ENCODE measurements at regions not wholly inside any gene's neighbourhood (a gene's known extent, or its start where the extent isn't known, plus 50 kb on each side); places are given as distances from the start of the nearest gene placed in this dataset.

DNA sequence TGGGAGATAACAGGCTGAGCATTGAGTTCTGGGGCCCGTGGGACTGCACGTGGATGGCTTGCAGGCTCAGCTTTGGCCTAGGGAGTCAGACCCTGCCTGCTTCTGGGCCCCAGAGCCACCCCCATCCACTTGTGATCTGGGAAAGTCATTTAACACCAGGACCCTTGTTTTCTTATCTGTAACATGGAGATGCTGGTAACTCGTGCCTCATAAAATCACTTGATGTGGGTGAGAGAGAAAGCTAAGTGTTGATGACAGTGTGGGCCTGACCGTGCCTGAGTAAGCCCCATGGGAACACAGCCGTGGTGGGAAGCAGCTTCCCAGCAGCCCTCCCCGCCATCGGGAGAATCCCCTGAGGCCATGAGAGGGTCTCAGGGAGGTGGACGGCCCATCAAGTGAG, 378.1 kb downstream of the GABRB3 start:
- intact Hi-C loops (cut with micrococcal nuclease), result no loop called here
- POLR2A ChIA-PET, result no interaction called here

More for the DNA sequence above, 378.1 kb downstream of the GABRB3 start:
- CTCF ChIA-PET, result no interaction called here
- Histone ChIP-seq H3K27me3 (ENCODE audit: insufficient read depth, low read length) (no peaks in the 10 kb centered on the region), H2AFZ (ENCODE audit: low read depth, low read length, poor library complexity, severe bottlenecking) (no peak overlapping the region), H3K9me2 (ENCODE audit: insufficient read depth) (no peaks in the 10 kb centered on the region), H3K27ac (ENCODE audit: low read depth, low read length) (no peak overlapping the region), H3K9ac (ENCODE audit: low read length) (no peak overlapping the region), H3K4me1 (ENCODE audit: control insufficient read depth in 1 of 2, insufficient read depth in 2 of 2, low read length in 2 of 2) (no peaks in the 10 kb centered on the region), H3K36me3 (ENCODE audit: control insufficient read depth in 1 of 2, insufficient read depth in 2 of 2, low read length in 2 of 2) (no peaks in the 10 kb centered on the region), H3K79me2 (ENCODE audit: insufficient read depth, low read length) (no peaks in the 10 kb centered on the region), H3K4me2 (ENCODE audit: low read length) (no peak overlapping the region), H3K9me3 (ENCODE audit: control insufficient read depth in 1 of 2, insufficient read depth in 1 of 2, low read depth in 1 of 2, low read length in 2 of 2) (peaks cover 5 to 34% of the 10 kb centered on the region in 2 experiments; a peak in 2 of 4 replicates), H4K20me1 (ENCODE audit: insufficient read depth) (no peaks in the 10 kb centered on the region), H3K4me3 (replicated peaks in 1 of 2; ENCODE audit: low read depth in 1 of 2, low read length in 2 of 2) (no peak overlapping the region)
- BruUV-seq (replicated peaks), result no TSS peak
- ATAC-seq (no peak), DNase-seq (ENCODE audit: low read depth, low spot score) (no peak)
- TF ChIP-seq POLR2AphosphoS5 (IDR thresholded peaks at IDR 0.05; ENCODE audit: low read depth, low read length), result no peak
- TF ChIP-seq EGR1 (IDR thresholded peaks at IDR 0.05; ENCODE audit: low read depth), result no peak
- no peak for TF ChIP-seq SIN3A (IDR thresholded peaks at IDR 0.05; ENCODE audit: low read depth)
- TF ChIP-seq SRF (IDR thresholded peaks at IDR 0.05; ENCODE audit: low read depth), result no peak
- TF ChIP-seq, protein P1, sequence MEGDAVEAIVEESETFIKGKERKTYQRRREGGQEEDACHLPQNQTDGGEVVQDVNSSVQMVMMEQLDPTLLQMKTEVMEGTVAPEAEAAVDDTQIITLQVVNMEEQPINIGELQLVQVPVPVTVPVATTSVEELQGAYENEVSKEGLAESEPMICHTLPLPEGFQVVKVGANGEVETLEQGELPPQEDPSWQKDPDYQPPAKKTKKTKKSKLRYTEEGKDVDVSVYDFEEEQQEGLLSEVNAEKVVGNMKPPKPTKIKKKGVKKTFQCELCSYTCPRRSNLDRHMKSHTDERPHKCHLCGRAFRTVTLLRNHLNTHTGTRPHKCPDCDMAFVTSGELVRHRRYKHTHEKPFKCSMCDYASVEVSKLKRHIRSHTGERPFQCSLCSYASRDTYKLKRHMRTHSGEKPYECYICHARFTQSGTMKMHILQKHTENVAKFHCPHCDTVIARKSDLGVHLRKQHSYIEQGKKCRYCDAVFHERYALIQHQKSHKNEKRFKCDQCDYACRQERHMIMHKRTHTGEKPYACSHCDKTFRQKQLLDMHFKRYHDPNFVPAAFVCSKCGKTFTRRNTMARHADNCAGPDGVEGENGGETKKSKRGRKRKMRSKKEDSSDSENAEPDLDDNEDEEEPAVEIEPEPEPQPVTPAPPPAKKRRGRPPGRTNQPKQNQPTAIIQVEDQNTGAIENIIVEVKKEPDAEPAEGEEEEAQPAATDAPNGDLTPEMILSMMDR (IDR thresholded peaks at IDR 0.05 in 2 of 3, conservative IDR thresholded peaks at IDR 0.05 in 1 of 3; ENCODE audit: borderline replicate concordance in 1 of 3, insufficient read depth in 1 of 3, low read depth in 2 of 3, low read length in 2 of 3), result no peak
- no peak for TF ChIP-seq CEBPB (IDR thresholded peaks at IDR 0.05; ENCODE audit: low read depth)
- TF ChIP-seq, protein P2, sequence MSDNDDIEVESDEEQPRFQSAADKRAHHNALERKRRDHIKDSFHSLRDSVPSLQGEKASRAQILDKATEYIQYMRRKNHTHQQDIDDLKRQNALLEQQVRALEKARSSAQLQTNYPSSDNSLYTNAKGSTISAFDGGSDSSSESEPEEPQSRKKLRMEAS (IDR thresholded peaks at IDR 0.05), result no peak
- no peak for TF ChIP-seq CBX3 (IDR thresholded peaks at IDR 0.05; ENCODE audit: low read depth)
- TF ChIP-seq, protein P3, sequence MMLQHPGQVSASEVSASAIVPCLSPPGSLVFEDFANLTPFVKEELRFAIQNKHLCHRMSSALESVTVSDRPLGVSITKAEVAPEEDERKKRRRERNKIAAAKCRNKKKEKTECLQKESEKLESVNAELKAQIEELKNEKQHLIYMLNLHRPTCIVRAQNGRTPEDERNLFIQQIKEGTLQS (IDR thresholded peaks at IDR 0.05), result no peak
- no peak for TF ChIP-seq TCF7L2 (IDR thresholded peaks at IDR 0.05; ENCODE audit: borderline replicate concordance, extremely low read depth, insufficient read depth, insufficient read length)
- TF ChIP-seq ZFX (IDR thresholded peaks at IDR 0.05), result no peak
- no peak for TF ChIP-seq EZH2 (IDR thresholded peaks at IDR 0.05)
- TF ChIP-seq RAD21 (IDR thresholded peaks at IDR 0.05; ENCODE audit: low read depth), result no peak
- TF ChIP-seq, protein P4, sequence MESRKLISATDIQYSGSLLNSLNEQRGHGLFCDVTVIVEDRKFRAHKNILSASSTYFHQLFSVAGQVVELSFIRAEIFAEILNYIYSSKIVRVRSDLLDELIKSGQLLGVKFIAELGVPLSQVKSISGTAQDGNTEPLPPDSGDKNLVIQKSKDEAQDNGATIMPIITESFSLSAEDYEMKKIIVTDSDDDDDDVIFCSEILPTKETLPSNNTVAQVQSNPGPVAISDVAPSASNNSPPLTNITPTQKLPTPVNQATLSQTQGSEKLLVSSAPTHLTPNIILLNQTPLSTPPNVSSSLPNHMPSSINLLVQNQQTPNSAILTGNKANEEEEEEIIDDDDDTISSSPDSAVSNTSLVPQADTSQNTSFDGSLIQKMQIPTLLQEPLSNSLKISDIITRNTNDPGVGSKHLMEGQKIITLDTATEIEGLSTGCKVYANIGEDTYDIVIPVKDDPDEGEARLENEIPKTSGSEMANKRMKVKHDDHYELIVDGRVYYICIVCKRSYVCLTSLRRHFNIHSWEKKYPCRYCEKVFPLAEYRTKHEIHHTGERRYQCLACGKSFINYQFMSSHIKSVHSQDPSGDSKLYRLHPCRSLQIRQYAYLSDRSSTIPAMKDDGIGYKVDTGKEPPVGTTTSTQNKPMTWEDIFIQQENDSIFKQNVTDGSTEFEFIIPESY (IDR thresholded peaks at IDR 0.05; ENCODE audit: extremely low read depth, insufficient replicate concordance, low read length), result no peak
- TF ChIP-seq SP1 (IDR thresholded peaks at IDR 0.05; ENCODE audit: low read depth), result no peak
- RAD21 ChIA-PET (ENCODE audit: low non-redundant PET in 1 of 2, low total read pairs in 2 of 2, uncharacterized antibody in 2 of 2, unreplicated experiment in 2 of 2), result no interaction called here
